Loucy (cell line): ENCODE measurements at regions not wholly inside any gene's neighbourhood (a gene's known extent, or its start where the extent isn't known, plus 50 kb on each side); places are given as distances from the start of the nearest gene placed in this dataset.
"Not testable (repeated sequence)": the region's sequence is repeated elsewhere in the genome, so short reads cannot be mapped to it uniquely, and the experiment has no call there.

ENCODE experiments used
- H2AFZ ChIP-seq: fragments of 200-600 bp; sonication (generic); 2 replicates; pipeline ENCODE4 v1.6.0; 2016; ENCODE audit warnings: antibody characterized with exemption, mild to moderate bottlenecking, low read length, moderate library complexity
- H3F3A ChIP-seq: fragments of 200-600 bp; 2 replicates; pipeline ENCODE4 v1.6.0; 2016; ENCODE audit warnings: antibody characterized with exemption, low read depth, mild to moderate bottlenecking
- H3K27me3 ChIP-seq: fragments of 200-600 bp; sonication (generic); 2 replicates; pipeline ENCODE4 v1.6.1; 2014; ENCODE audit warnings: low read length, mild to moderate bottlenecking; ENCODE audit not compliant: insufficient read depth, poor library complexity, severe bottlenecking
- H3K36me3 ChIP-seq: fragments of 200-600 bp; sonication (generic); 2 replicates; pipeline ENCODE4 v1.6.1; 2016; ENCODE audit warnings: low read length; ENCODE audit not compliant: insufficient read depth
- H3K4me1 ChIP-seq: fragments of 200-600 bp; sonication (generic); 2 replicates; pipeline ENCODE4 v1.5.1; 2014; ENCODE audit warnings: low read length, mild to moderate bottlenecking; ENCODE audit not compliant: insufficient read depth, poor library complexity, severe bottlenecking
- H3K4me2 ChIP-seq: fragments of 200-600 bp; sonication (generic); 2 replicates; pipeline ENCODE4 v1.6.0; 2014; ENCODE audit warnings: antibody characterized with exemption, low read length, low read depth, mild to moderate bottlenecking; ENCODE audit not compliant: poor library complexity, severe bottlenecking
- H3K4me3 ChIP-seq: fragments of 200-600 bp; sonication (generic); 2 replicates; pipeline ENCODE4 v1.5.1; 2014; ENCODE audit warnings: low read length, mild to moderate bottlenecking, mixed read lengths; ENCODE audit not compliant: poor library complexity, severe bottlenecking
- H3K79me2 ChIP-seq: fragments of 200-600 bp; sonication (generic); 2 replicates; pipeline ENCODE4 v1.6.1; 2014; ENCODE audit warnings: low read length; ENCODE audit not compliant: insufficient read depth
- H3K9ac ChIP-seq: fragments of 200-600 bp; sonication (generic); 2 replicates; pipeline ENCODE4 v1.6.0; 2014; ENCODE audit warnings: mild to moderate bottlenecking, low read depth, low read length, moderate library complexity; ENCODE audit not compliant: poor library complexity, severe bottlenecking
- H3K9me2 ChIP-seq: fragments of 200-600 bp; sonication (generic); replicated peaks from 2 replicates; pipeline ENCODE4 v1.6.1; 2016; ENCODE audit warnings: low read depth, low read length, mixed read lengths
- H3K9me3 ChIP-seq: fragments of 200-600 bp; sonication (generic); 2 replicates; pipeline ENCODE4 v1.6.1; 2014; ENCODE audit warnings: mild to moderate bottlenecking, antibody characterized with exemption, low read length, low read depth; ENCODE audit not compliant: insufficient read depth
- H4K20me1 ChIP-seq: fragments of 200-600 bp; sonication (generic); 2 replicates; pipeline ENCODE4 v1.6.0; 2014; ENCODE audit warnings: antibody characterized with exemption, low read length, mild to moderate bottlenecking; ENCODE audit not compliant: insufficient read depth, poor library complexity, severe bottlenecking
- EZH2phosphoT487 ChIP-seq: fragments of 200-600 bp; IDR thresholded peaks from 2 replicates; pipeline ENCODE4 v1.6.1; 2018; ENCODE audit warnings: antibody characterized with exemption, mild to moderate bottlenecking, moderate library complexity, borderline replicate concordance
- TF ChIP-seq, protein P1 (sequence below): fragments of 200-600 bp; sonication (generic); conservative IDR thresholded peaks from 2 replicates; pipeline ENCODE4 v1.5.1; 2014; ENCODE audit warnings: mild to moderate bottlenecking, antibody characterized with exemption, low read length

DNA sequence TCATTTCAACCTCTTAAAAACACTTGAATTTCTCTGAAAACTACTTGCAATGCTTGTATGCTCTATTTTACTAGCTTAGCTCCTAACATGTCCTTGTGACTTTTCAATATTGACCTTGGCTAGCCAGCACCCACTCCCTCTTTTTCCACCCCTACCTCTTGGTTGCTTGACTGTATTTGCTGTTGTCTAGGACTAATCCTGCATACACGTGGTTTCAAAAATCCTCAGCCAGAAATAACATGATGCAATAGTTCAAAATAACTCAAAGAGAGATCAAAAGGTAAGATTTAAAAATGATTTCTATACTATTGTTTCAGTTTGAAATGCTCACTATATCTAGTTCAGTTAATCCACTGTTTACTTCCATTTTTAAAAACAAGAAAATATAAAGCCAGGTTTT, 102.3 kb upstream of the TBX18 start:
- no peak overlapping the region for H3K4me2 ChIP-seq
- H2AFZ ChIP-seq = peak overlapping the region; percentile 16; the same call in 1 of the 2 replicates
- no peaks in the 10 kb centered on the region for H3K79me2 ChIP-seq

DNA sequence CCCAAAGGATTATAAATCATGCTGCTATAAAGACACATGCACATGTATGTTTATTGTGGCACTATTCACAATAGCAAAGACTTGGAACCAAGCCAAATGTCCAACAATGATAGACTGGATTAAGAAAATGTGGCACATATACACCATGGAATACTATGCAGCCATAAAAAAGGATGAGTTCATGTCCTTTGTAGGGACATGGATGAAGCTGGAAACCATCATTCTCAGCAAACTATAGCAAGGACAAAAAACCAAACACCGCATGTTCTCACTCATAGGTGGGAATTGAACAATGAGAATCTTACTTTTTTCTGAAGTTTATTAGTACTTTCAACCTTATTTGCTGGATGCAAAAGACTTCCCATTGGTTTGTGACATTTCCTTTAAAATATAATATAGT, 101.0 kb upstream of the TBX18 start:
- H3K27me3 ChIP-seq, H3K4me3 ChIP-seq, H3K9me3 ChIP-seq: not testable (repeated sequence)

More for the DNA sequence above, 102.3 kb upstream of the TBX18 start:
- 0 out of 2 replicates have a peak, but pooled peaks cover 3% of the 10 kb centered on the region for H3K9me3 ChIP-seq
- H3K36me3 ChIP-seq = no peaks in the 10 kb centered on the region
- H3K27me3 ChIP-seq = no peaks in the 10 kb centered on the region
- no peak for TF ChIP-seq EZH2phosphoT487
- TF ChIP-seq, protein P1, sequence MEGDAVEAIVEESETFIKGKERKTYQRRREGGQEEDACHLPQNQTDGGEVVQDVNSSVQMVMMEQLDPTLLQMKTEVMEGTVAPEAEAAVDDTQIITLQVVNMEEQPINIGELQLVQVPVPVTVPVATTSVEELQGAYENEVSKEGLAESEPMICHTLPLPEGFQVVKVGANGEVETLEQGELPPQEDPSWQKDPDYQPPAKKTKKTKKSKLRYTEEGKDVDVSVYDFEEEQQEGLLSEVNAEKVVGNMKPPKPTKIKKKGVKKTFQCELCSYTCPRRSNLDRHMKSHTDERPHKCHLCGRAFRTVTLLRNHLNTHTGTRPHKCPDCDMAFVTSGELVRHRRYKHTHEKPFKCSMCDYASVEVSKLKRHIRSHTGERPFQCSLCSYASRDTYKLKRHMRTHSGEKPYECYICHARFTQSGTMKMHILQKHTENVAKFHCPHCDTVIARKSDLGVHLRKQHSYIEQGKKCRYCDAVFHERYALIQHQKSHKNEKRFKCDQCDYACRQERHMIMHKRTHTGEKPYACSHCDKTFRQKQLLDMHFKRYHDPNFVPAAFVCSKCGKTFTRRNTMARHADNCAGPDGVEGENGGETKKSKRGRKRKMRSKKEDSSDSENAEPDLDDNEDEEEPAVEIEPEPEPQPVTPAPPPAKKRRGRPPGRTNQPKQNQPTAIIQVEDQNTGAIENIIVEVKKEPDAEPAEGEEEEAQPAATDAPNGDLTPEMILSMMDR = no peak
- no peaks in the 10 kb centered on the region for H3K9me2 ChIP-seq
- no peak overlapping the region for H3K9ac ChIP-seq
- H3K4me1 ChIP-seq = peaks cover under 1% of the 10 kb centered on the region
- no peak overlapping the region for H3K4me3 ChIP-seq
- H3F3A ChIP-seq = no peaks in the 10 kb centered on the region
- no peaks in the 10 kb centered on the region for H4K20me1 ChIP-seq

DNA sequence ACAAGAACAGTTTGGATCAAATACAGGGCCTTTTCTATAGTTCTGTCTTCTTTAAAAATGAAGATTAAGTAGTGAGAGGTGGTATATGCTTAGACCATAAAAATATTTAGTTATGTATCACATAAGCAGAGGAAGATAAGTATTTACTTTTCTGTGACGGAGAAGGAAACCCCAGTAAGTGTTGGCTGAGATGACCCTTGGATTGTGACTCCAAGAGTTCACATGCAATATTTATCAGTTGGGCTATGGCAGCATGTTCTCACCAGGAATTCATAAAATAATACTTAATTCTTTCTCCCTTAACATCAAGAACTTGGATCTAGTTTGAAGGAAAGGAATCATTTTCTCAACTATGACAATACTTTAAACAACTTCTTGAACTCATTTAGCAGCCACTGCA, 98.4 kb upstream of the TBX18 start:
- Histone ChIP-seq H2AFZ (no peak overlapping the region), H3K4me2 (no peak overlapping the region), H3K27me3 (no peaks in the 10 kb centered on the region), H3F3A (no peaks in the 10 kb centered on the region), H3K9me3 (0 out of 2 replicates have a peak, but pooled peaks cover 3% of the 10 kb centered on the region), H3K9me2 (no peaks in the 10 kb centered on the region), H3K79me2 (no peaks in the 10 kb centered on the region), H3K4me1 (no peaks in the 10 kb centered on the region), H4K20me1 (no peaks in the 10 kb centered on the region), H3K4me3 (no peak overlapping the region), H3K9ac (no peak overlapping the region), H3K36me3 (no peaks in the 10 kb centered on the region)
- no peak for TF ChIP-seq EZH2phosphoT487
- TF ChIP-seq, protein P1 = no peak

More for the DNA sequence above, 101.0 kb upstream of the TBX18 start:
- not testable (repeated sequence) for H3K9ac ChIP-seq, H3K4me2 ChIP-seq, H3K4me1 ChIP-seq, H3K9me2 ChIP-seq, H3K79me2 ChIP-seq, H3K36me3 ChIP-seq, H3F3A ChIP-seq, H4K20me1 ChIP-seq, H2AFZ ChIP-seq

- Histone ChIP-seq H3K79me2 (no peaks in the 10 kb centered on the region), H3K4me1 (no peaks in the 10 kb centered on the region), H3K9ac (no peak overlapping the region), H3K4me3 (no peak overlapping the region), H3K4me2 (no peak overlapping the region), H3K9me2 (no peaks in the 10 kb centered on the region), H3K36me3 (no peaks in the 10 kb centered on the region), H4K20me1 (no peaks in the 10 kb centered on the region), H2AFZ (no peak overlapping the region), H3F3A (no peaks in the 10 kb centered on the region), H3K27me3 (no peaks in the 10 kb centered on the region), H3K9me3 (0 out of 2 replicates have a peak, but pooled peaks cover 3% of the 10 kb centered on the region)
- no peak for TF ChIP-seq EZH2phosphoT487
- TF ChIP-seq, protein P1 = no peak
These were observed 96.5 kb upstream of the TBX18 start for GRCh38 chr6:84860920-84861319.
